GM18519 (cell line): ENCODE measurements at regions not wholly inside any gene's neighbourhood (a gene's known extent, or its start where the extent isn't known, plus 50 kb on each side); places are given as distances from the start of the nearest gene placed in this dataset.
"Not testable (repeated sequence)": the region's sequence is repeated elsewhere in the genome, so short reads cannot be mapped to it uniquely, and the experiment has no call there.

Experiments used
- ATAC-seq: cut with Tn5 transposase; IDR thresholded peaks from one replicate; pipeline ENCODE4 v1.9.1; 2021; ENCODE audit warnings: mild to moderate bottlenecking, moderate library complexity; ENCODE audit not compliant: unreplicated experiment, low FRiP score

GRCh38 chr12:105858981-105859710 is 279.6 kb downstream of the NUAK1 start:
- no peak for ATAC-seq

- no peak for ATAC-seq
Measured at GRCh38 chr12:105860561-105861207, 278.1 kb downstream of the NUAK1 start.

GRCh38 chr12:105861227-105861626 is 277.5 kb downstream of the NUAK1 start:
- no peak for ATAC-seq

- no peak for ATAC-seq
Measured at GRCh38 chr12:105862163-105862821, 276.5 kb downstream of the NUAK1 start.

- no peak for ATAC-seq
Measured at GRCh38 chr12:105864316-105864715, 274.4 kb downstream of the NUAK1 start.

GRCh38 chr12:105864901-105865300 is 273.9 kb downstream of the NUAK1 start:
- no peak for ATAC-seq

- no peak for ATAC-seq
Measured at GRCh38 chr12:105865886-105866285, 272.9 kb downstream of the NUAK1 start.

GRCh38 chr12:105874121-105874520 is 264.6 kb downstream of the NUAK1 start:
- no peak for ATAC-seq

- no peak for ATAC-seq
Measured at GRCh38 chr12:105876396-105876927, 262.3 kb downstream of the NUAK1 start.

- ATAC-seq: no peak
Measured at GRCh38 chr12:105878964-105879363, 259.8 kb downstream of the NUAK1 start.

GRCh38 chr12:105880824-105881388 is 257.8 kb downstream of the NUAK1 start:
- ATAC-seq: no peak

- ATAC-seq: no peak
Measured at GRCh38 chr12:105882404-105882803, 256.4 kb downstream of the NUAK1 start.

- ATAC-seq: no peak
Measured at GRCh38 chr12:105887131-105887530, 251.6 kb downstream of the NUAK1 start.

- ATAC-seq: no peak
Measured at GRCh38 chr12:105888696-105889095, 250.1 kb downstream of the NUAK1 start.

GRCh38 chr12:105892362-105892910 is 246.3 kb downstream of the NUAK1 start:
- no peak for ATAC-seq

GRCh38 chr12:105895197-105895832 is 243.4 kb downstream of the NUAK1 start:
- not testable (repeated sequence) for ATAC-seq

GRCh38 chr12:105897311-105897725 is 241.4 kb downstream of the NUAK1 start:
- ATAC-seq: no peak

- ATAC-seq: not testable (repeated sequence)
Measured at GRCh38 chr12:105898271-105898670, 240.5 kb downstream of the NUAK1 start.

GRCh38 chr12:105899589-105899988 is 239.2 kb downstream of the NUAK1 start:
- no peak for ATAC-seq

- ATAC-seq: no peak
Measured at GRCh38 chr12:105906561-105906960, 232.2 kb downstream of the NUAK1 start.
